ENCODE measurements at regions not wholly inside any gene's neighbourhood (a gene's known extent, or its start where the extent isn't known, plus 50 kb on each side); places are given as distances from the start of the nearest gene placed in this dataset.
"Not testable (repeated sequence)": the region's sequence is repeated elsewhere in the genome, so short reads cannot be mapped to it uniquely, and the experiment has no call there.

- no peak for DNase-seq
These were observed 66.8 kb upstream of the CHST15 start for GRCh38 chr10:124160176-124160575.

GRCh38 chr10:124159153-124159552 is 65.8 kb upstream of the CHST15 start:
- no peak for DNase-seq

GRCh38 chr10:124158592-124158991 is 65.2 kb upstream of the CHST15 start:
- no peak for DNase-seq

- DNase-seq, result no peak
These were observed 63.9 kb upstream of the CHST15 start for GRCh38 chr10:124157271-124157681.

- DNase-seq, result no peak
These were observed 63.3 kb upstream of the CHST15 start for GRCh38 chr10:124156524-124157260.

- no peak for DNase-seq
These were observed 62.5 kb upstream of the CHST15 start for GRCh38 chr10:124155781-124156435.

GRCh38 chr10:124153023-124153826 is 59.8 kb upstream of the CHST15 start:
- peak; percentile 82 for DNase-seq

GRCh38 chr10:124152139-124153022 is 59.0 kb upstream of the CHST15 start:
- DNase-seq, result peak; percentile 66

GRCh38 chr10:124151466-124152095 is 58.2 kb upstream of the CHST15 start:
- no peak for DNase-seq

GRCh38 chr10:124150807-124151417 is 57.5 kb upstream of the CHST15 start:
- no peak for DNase-seq

GRCh38 chr10:124150189-124150806 is 56.9 kb upstream of the CHST15 start:
- no peak for DNase-seq

- no peak for DNase-seq
These were observed 56.0 kb upstream of the CHST15 start for GRCh38 chr10:124149189-124150042.

GRCh38 chr10:124148509-124149188 is 55.3 kb upstream of the CHST15 start:
- not testable (repeated sequence) for DNase-seq

GRCh38 chr10:124146483-124146882 is 53.1 kb upstream of the CHST15 start:
- DNase-seq, result no peak

GRCh38 chr10:124145109-124145870 is 51.9 kb upstream of the CHST15 start:
- no peak for DNase-seq

GRCh38 chr10:124144536-124144935 is 51.1 kb upstream of the CHST15 start:
- no peak for DNase-seq

GRCh38 chr10:124143721-124144120 is 50.3 kb upstream of the CHST15 start:
- DNase-seq, result no peak
